ENCODE measurements at regions not wholly inside any gene's neighbourhood (a gene's known extent, or its start where the extent isn't known, plus 50 kb on each side); places are given as distances from the start of the nearest gene placed in this dataset.

DNA sequence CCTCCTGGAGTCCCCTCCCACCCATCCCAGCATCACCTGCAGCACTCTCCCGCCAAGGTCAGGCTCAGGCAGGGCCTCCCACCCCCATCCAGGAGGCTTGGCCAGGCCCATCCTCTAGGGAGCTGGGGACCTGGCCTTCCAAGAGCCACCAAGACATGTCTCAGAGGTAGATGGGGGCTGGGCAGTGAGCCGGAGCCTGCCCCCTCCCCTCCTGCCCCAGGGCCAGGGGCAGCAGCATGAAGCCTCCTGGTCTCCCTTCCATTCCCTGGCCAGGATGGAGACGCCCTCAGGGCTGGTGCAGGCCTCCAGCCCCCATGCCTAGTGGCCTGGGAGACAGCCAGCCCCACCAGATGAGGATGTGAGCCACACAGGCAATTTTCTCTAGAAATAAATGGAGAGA is 69.3 kb upstream of the C14orf180 start:
- TF ChIP-seq, protein P1, sequence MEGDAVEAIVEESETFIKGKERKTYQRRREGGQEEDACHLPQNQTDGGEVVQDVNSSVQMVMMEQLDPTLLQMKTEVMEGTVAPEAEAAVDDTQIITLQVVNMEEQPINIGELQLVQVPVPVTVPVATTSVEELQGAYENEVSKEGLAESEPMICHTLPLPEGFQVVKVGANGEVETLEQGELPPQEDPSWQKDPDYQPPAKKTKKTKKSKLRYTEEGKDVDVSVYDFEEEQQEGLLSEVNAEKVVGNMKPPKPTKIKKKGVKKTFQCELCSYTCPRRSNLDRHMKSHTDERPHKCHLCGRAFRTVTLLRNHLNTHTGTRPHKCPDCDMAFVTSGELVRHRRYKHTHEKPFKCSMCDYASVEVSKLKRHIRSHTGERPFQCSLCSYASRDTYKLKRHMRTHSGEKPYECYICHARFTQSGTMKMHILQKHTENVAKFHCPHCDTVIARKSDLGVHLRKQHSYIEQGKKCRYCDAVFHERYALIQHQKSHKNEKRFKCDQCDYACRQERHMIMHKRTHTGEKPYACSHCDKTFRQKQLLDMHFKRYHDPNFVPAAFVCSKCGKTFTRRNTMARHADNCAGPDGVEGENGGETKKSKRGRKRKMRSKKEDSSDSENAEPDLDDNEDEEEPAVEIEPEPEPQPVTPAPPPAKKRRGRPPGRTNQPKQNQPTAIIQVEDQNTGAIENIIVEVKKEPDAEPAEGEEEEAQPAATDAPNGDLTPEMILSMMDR (conservative IDR thresholded peaks at IDR 0.05 in 1 of 2, IDR thresholded peaks at IDR 0.05 in 1 of 2; ENCODE audit: low read depth in 1 of 2, low read length in 2 of 2): no peak
- TF ChIP-seq EZH2 (IDR thresholded peaks at IDR 0.05; ENCODE audit: low read length, missing control alignments): no peak
